ENCODE measurements at regions not wholly inside any gene's neighbourhood (a gene's known extent, or its start where the extent isn't known, plus 50 kb on each side); places are given as distances from the start of the nearest gene placed in this dataset.

GRCh38 chr2:188089901-188090300, 201.8 kb upstream of the GULP1 start:
- TF ChIP-seq CTCF (IDR thresholded peaks at IDR 0.05) = no peak
- TF ChIP-seq EP300 (IDR thresholded peaks at IDR 0.05) = no peak
- no peak for TF ChIP-seq POLR2AphosphoS5 (IDR thresholded peaks at IDR 0.05)
- TF ChIP-seq POLR2A (IDR thresholded peaks at IDR 0.05) = no peak

Measured in stomach (tissue), 4 donors.